GM19452 (cell line): ENCODE measurements at regions not wholly inside any gene's neighbourhood (a gene's known extent, or its start where the extent isn't known, plus 50 kb on each side); places are given as distances from the start of the nearest gene placed in this dataset.
"Not testable (repeated sequence)": the region's sequence is repeated elsewhere in the genome, so short reads cannot be mapped to it uniquely, and the experiment has no call there.

Experiments
- ATAC-seq: cut with Tn5 transposase; IDR thresholded peaks from one replicate; pipeline ENCODE4 v1.9.1; 2021; ENCODE audit not compliant: unreplicated experiment

GRCh38 chr12:92987362-92987761 is 58.3 kb upstream of the EEA1 start:
- ATAC-seq: peak; percentile 34

GRCh38 chr12:92987846-92988621 is 58.9 kb upstream of the EEA1 start:
- peak; percentile 85 for ATAC-seq

GRCh38 chr12:92988622-92989130 is 59.6 kb upstream of the EEA1 start:
- ATAC-seq: no peak

- ATAC-seq: no peak
These were observed 60.8 kb upstream of the EEA1 start for GRCh38 chr12:92989715-92990484.

GRCh38 chr12:92991134-92991533 is 62.0 kb upstream of the EEA1 start:
- no peak for ATAC-seq

- ATAC-seq: no peak
These were observed 62.9 kb upstream of the EEA1 start for GRCh38 chr12:92992041-92992440.

GRCh38 chr12:92993259-92993658 is 64.2 kb upstream of the EEA1 start:
- no peak for ATAC-seq

GRCh38 chr12:92995258-92995903 is 66.3 kb upstream of the EEA1 start:
- peak; percentile 83 for ATAC-seq

GRCh38 chr12:93000026-93000425 is 70.9 kb upstream of the EEA1 start:
- no peak for ATAC-seq

GRCh38 chr12:93001407-93001806 is 72.3 kb upstream of the EEA1 start:
- no peak for ATAC-seq

GRCh38 chr12:93002293-93003054 is 73.4 kb upstream of the EEA1 start:
- ATAC-seq: no peak

- no peak for ATAC-seq
These were observed 74.6 kb upstream of the EEA1 start for GRCh38 chr12:93003531-93004239.

GRCh38 chr12:93005928-93006392 is 76.9 kb upstream of the EEA1 start:
- no peak for ATAC-seq

- no peak for ATAC-seq
These were observed 77.5 kb upstream of the EEA1 start for GRCh38 chr12:93006471-93007208.

GRCh38 chr12:93007544-93007943 is 78.4 kb upstream of the EEA1 start:
- ATAC-seq: no peak

GRCh38 chr12:93008044-93008778 is 79.1 kb upstream of the EEA1 start:
- peak; percentile 74 for ATAC-seq

- ATAC-seq: not testable (repeated sequence)
These were observed 79.8 kb upstream of the EEA1 start for GRCh38 chr12:93008880-93009279.

- no peak for ATAC-seq
These were observed 80.4 kb upstream of the EEA1 start for GRCh38 chr12:93009533-93009932.

GRCh38 chr12:93010461-93010860 is 81.4 kb upstream of the EEA1 start:
- no peak for ATAC-seq
